NCI-H2196 (cell line): ENCODE measurements at regions not wholly inside any gene's neighbourhood (a gene's known extent, or its start where the extent isn't known, plus 50 kb on each side); places are given as distances from the start of the nearest gene placed in this dataset.

Source experiments
- DNase-seq: peaks from one replicate; lab custom pipeline; 2025; ENCODE audit not compliant: unreplicated experiment; lab: John Stamatoyannopoulos, UW

- no peak for DNase-seq
These were observed 53.8 kb upstream of the ASB18 start for GRCh38 chr2:236317938-236318396.

GRCh38 chr2:236318401-236318800 is 54.2 kb upstream of the ASB18 start:
- DNase-seq = no peak

GRCh38 chr2:236319036-236319435 is 54.8 kb upstream of the ASB18 start:
- DNase-seq = no peak

- no peak for DNase-seq
These were observed 57.2 kb upstream of the ASB18 start for GRCh38 chr2:236321415-236321814.

- DNase-seq = no peak
These were observed 69.4 kb upstream of the ASB18 start for GRCh38 chr2:236333417-236334121.

GRCh38 chr2:236334122-236334876 is 70.1 kb upstream of the ASB18 start:
- DNase-seq = no peak

GRCh38 chr2:236335696-236336574 is 71.7 kb upstream of the ASB18 start:
- no peak for DNase-seq

GRCh38 chr2:236336575-236337464 is 72.6 kb upstream of the ASB18 start:
- DNase-seq = no peak

GRCh38 chr2:236337465-236338325 is 73.5 kb upstream of the ASB18 start:
- no peak for DNase-seq

- no peak for DNase-seq
These were observed 74.4 kb upstream of the ASB18 start for GRCh38 chr2:236338495-236339184.

GRCh38 chr2:236340251-236340650 is 76.0 kb upstream of the ASB18 start:
- DNase-seq = no peak

GRCh38 chr2:236341067-236341466 is 76.9 kb upstream of the ASB18 start:
- no peak for DNase-seq

- no peak for DNase-seq
These were observed 77.5 kb upstream of the ASB18 start for GRCh38 chr2:236341721-236342120.

- DNase-seq = no peak
These were observed 78.3 kb upstream of the ASB18 start for GRCh38 chr2:236342507-236342906.

GRCh38 chr2:236342951-236343350 is 78.7 kb upstream of the ASB18 start:
- DNase-seq = no peak

GRCh38 chr2:236343400-236344161 is 79.4 kb upstream of the ASB18 start:
- peak; percentile 85 for DNase-seq

- no peak for DNase-seq
These were observed 80.2 kb upstream of the ASB18 start for GRCh38 chr2:236344446-236344845.

GRCh38 chr2:236345081-236345714 is 81.0 kb upstream of the ASB18 start:
- DNase-seq = no peak
